ENCODE measurements at regions not wholly inside any gene's neighbourhood (a gene's known extent, or its start where the extent isn't known, plus 50 kb on each side); places are given as distances from the start of the nearest gene placed in this dataset.

DNA sequence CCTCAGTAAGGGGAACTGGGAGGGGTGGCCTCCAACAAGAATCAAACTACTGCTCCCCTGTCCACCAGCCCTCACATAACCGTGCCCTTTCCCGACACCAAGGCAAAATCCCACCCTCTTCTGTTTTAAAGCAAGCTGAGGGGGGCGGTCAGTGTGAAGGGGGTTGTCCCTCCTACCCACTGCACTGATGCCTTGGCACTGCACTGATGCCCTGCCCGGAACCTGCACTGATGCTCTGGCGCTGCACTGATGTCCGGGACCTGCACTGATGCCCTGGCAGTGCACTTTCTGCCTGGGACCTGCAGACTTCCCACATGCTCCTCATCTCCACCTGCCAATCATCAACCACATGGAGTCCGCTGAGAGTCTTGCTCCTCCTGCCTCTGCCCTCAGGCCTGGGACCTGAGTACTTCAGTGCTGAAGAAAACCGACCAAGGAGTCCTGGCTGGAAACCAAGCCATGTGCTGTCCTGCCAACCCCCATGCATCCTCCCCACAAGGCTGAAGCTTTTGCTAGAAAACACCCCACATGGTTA, 179.5 kb downstream of the SMAD2 start:
- TF ChIP-seq, protein P1, sequence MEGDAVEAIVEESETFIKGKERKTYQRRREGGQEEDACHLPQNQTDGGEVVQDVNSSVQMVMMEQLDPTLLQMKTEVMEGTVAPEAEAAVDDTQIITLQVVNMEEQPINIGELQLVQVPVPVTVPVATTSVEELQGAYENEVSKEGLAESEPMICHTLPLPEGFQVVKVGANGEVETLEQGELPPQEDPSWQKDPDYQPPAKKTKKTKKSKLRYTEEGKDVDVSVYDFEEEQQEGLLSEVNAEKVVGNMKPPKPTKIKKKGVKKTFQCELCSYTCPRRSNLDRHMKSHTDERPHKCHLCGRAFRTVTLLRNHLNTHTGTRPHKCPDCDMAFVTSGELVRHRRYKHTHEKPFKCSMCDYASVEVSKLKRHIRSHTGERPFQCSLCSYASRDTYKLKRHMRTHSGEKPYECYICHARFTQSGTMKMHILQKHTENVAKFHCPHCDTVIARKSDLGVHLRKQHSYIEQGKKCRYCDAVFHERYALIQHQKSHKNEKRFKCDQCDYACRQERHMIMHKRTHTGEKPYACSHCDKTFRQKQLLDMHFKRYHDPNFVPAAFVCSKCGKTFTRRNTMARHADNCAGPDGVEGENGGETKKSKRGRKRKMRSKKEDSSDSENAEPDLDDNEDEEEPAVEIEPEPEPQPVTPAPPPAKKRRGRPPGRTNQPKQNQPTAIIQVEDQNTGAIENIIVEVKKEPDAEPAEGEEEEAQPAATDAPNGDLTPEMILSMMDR (IDR thresholded peaks at IDR 0.05), result no peak
- Mint-ChIP-seq H3K36me3 (ENCODE audit: low read depth) (no peaks in the 10 kb centered on the region), H3K4me3 (no peak overlapping the region), H3K27ac (no peak overlapping the region), H3K9me3 (no peaks in the 10 kb centered on the region), H3K27me3 (ENCODE audit: low read depth, poor library complexity) (peaks cover 77% of the 10 kb centered on the region), H3K4me1 (peaks cover 6% of the 10 kb centered on the region)
- DNase-seq, result no peak

DNA sequence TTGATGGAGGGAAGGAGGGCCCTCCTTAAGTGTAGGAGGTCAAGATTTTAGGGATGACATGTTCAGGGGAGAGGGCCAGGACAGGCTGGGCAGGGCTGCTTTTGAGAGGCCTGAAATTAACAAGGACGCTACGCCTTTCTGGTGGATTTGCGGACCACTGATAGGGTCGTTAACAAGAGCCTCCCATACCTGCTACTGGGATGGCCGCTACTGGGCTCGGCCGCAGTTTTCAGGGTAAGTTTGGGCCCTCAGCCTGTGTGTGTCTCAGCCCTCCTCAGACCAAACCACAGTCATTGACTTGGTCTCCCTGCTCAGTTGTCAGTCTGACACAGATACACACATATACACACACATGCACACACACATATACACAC, 180.9 kb downstream of the SMAD2 start:
- Mint-ChIP-seq H3K36me3 (ENCODE audit: low read depth) (no peaks in the 10 kb centered on the region), H3K4me1 (peaks cover 6% of the 10 kb centered on the region), H3K27ac (peak overlapping the region; percentile 70), H3K27me3 (ENCODE audit: low read depth, poor library complexity) (peaks cover 75% of the 10 kb centered on the region), H3K4me3 (no peak overlapping the region), H3K9me3 (no peaks in the 10 kb centered on the region)
- TF ChIP-seq, protein P1 (IDR thresholded peaks at IDR 0.05), result no peak
- DNase-seq, result no peak

DNA sequence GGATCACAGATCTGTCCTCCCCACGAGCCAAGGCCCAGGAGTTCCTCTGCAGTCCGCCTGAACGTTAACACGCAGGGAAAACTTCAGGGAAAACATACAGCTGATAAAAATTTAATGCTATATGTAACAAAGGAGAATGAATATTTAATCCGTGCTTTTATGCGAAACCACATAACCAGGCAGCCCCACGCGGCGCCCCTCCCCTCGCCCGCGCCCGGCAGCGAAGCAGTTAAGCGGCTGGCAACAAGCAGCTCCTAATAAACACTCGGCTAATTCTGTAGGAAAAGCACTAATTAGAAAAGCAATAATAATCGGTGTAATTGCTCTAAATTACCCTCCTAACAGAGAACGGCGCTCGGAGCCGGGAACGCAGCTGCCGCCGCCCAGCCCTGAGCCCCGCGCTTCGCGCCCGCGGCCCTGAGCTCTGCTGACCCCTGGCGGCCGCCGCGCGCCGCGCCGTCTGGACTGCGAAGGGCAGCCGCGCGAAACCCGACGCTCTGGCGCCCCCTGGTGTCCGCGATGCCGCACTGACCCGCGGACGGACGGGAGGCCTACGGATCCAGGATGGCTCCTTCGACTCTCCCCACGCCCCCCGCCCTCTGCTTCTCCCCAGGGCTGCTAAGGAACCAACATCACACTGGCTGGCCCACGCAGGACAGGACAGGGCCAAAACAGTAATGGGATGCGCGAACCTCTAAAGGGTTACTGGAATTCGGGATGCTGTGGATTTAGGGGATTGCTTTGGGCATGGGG, 181.4 kb downstream of the SMAD2 start:
- Mint-ChIP-seq H3K4me3 (peak overlapping the region; percentile 68), H3K27me3 (ENCODE audit: low read depth, poor library complexity) (peaks cover 75% of the 10 kb centered on the region), H3K9me3 (no peaks in the 10 kb centered on the region), H3K36me3 (ENCODE audit: low read depth) (no peaks in the 10 kb centered on the region), H3K27ac (peak overlapping the region; percentile 70), H3K4me1 (peaks cover 6% of the 10 kb centered on the region)
- TF ChIP-seq, protein P1 (IDR thresholded peaks at IDR 0.05), result peak; percentile 99
- DNase-seq, result peak; percentile 95

DNA sequence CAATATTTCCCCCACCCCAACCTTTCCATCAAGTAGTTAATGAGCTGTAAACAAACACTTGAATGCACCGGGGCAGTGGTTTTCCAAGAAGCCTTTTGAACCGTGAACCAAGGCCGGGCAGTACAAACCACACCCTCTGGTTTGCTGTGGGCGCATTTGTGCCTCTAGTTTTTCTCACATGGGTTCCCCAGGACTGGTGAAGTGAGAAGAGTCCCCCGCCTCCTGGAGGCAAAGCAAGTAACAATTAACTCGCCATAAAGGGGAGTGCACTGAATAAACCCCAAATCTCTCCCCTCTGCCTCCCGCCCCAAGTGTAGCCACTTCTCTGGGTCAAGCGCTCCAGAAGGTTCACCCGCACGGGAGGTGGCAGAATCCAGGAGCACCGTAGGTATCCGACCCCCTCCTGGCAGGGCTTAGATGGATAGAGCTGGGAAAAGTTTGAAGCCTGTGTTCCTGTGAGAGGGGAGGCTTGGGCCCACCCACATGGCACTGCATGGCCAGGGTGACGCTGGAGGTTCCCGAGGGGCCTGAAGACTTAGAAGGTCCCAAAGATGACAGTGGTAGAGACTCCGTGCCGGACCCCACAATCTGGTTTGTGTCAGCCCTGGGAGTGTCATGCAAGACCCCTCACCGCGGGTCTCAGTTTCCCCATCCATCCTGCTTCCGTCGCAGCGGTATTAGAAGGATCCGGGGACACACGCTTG, 182.2 kb downstream of the SMAD2 start:
- Mint-ChIP-seq H3K4me1 (peaks cover 6% of the 10 kb centered on the region), H3K9me3 (no peaks in the 10 kb centered on the region), H3K27me3 (ENCODE audit: low read depth, poor library complexity) (peaks cover 75% of the 10 kb centered on the region), H3K4me3 (peak overlapping the region; percentile 68), H3K27ac (no peak overlapping the region), H3K36me3 (ENCODE audit: low read depth) (no peaks in the 10 kb centered on the region)
- DNase-seq, result no peak
- TF ChIP-seq, protein P1 (IDR thresholded peaks at IDR 0.05), result no peak

DNA sequence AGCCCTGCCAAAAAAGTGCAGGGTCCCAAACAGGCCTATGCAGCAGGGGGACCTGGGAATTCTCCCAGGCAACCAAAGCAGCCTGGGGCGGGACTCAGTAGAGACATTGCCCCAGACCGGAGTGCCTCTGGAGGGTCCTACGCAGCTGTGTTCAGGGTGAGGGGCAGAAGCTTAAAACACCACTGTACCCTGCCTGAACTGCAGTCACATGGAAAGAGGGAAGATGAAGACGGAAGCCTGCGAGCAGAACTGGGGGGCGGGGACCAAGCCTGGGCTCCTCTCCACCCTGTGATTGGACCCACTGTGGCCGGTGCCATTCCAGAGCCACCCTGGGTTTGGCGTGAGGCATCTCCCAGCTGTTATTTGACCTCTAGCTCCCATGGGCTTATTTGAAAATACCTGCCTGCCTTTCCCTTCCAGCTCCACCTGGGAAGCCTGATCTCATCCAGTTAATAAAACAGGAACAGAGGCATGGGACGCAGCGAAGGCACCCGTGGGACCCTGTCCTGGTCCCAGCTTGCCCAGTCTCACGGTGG, 183.1 kb downstream of the SMAD2 start:
- TF ChIP-seq, protein P1 (IDR thresholded peaks at IDR 0.05), result no peak
- Mint-ChIP-seq H3K4me1 (peaks cover 6% of the 10 kb centered on the region), H3K4me3 (no peak overlapping the region), H3K36me3 (ENCODE audit: low read depth) (no peaks in the 10 kb centered on the region), H3K27me3 (ENCODE audit: low read depth, poor library complexity) (peaks cover 70% of the 10 kb centered on the region), H3K27ac (no peak overlapping the region), H3K9me3 (no peaks in the 10 kb centered on the region)
- no peak for DNase-seq
